ENCODE measurements at regions not wholly inside any gene's neighbourhood (a gene's known extent, or its start where the extent isn't known, plus 50 kb on each side); places are given as distances from the start of the nearest gene placed in this dataset.

DNA sequence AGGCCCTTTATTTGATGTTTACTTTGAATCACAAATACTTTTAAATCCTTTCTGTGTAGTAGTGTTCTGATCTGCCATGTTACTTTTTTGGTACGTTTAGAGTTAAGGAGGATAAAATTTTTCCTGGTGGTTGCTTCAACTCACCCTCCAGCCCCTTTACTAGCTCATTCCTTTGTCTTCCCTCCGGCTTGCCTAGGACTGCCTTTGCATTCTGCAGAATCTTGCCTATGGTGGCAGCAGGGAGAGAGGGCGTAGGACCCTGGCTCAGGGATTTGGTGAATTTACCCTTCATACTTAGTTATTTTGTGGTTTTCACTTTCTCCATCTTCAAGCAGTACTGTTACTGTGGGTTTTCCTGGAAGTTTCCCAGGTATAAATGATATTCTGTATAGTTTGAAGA lies 833.5 kb downstream of the XPNPEP1 start:
- DNase-seq (ENCODE audit: low spot score), result no peak
- TF ChIP-seq, protein P1, sequence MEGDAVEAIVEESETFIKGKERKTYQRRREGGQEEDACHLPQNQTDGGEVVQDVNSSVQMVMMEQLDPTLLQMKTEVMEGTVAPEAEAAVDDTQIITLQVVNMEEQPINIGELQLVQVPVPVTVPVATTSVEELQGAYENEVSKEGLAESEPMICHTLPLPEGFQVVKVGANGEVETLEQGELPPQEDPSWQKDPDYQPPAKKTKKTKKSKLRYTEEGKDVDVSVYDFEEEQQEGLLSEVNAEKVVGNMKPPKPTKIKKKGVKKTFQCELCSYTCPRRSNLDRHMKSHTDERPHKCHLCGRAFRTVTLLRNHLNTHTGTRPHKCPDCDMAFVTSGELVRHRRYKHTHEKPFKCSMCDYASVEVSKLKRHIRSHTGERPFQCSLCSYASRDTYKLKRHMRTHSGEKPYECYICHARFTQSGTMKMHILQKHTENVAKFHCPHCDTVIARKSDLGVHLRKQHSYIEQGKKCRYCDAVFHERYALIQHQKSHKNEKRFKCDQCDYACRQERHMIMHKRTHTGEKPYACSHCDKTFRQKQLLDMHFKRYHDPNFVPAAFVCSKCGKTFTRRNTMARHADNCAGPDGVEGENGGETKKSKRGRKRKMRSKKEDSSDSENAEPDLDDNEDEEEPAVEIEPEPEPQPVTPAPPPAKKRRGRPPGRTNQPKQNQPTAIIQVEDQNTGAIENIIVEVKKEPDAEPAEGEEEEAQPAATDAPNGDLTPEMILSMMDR (IDR thresholded peaks at IDR 0.05; ENCODE audit: extremely low read depth, missing control alignments), result no peak

DNA sequence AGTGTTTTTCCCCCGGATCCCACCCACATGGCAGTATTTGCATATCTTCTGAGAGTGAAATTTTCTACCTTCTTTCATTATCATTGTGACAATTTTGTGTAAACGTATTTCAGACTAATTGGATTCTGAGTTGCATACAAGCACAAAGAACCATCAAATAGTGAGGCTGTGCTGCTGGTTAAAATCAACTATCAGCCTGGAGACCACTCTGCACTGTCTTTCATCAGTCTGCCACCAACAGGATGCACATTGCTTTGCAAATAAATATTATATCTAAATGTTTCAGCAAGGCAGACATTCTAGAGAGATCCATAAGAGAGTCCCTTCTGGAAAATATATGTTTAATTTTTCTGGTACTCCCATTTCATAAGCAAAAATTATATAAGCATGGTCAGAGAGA lies 851.8 kb downstream of the XPNPEP1 start:
- TF ChIP-seq, protein P1 (IDR thresholded peaks at IDR 0.05; ENCODE audit: extremely low read depth, missing control alignments), result no peak
- no peak for DNase-seq (ENCODE audit: low spot score)

DNA sequence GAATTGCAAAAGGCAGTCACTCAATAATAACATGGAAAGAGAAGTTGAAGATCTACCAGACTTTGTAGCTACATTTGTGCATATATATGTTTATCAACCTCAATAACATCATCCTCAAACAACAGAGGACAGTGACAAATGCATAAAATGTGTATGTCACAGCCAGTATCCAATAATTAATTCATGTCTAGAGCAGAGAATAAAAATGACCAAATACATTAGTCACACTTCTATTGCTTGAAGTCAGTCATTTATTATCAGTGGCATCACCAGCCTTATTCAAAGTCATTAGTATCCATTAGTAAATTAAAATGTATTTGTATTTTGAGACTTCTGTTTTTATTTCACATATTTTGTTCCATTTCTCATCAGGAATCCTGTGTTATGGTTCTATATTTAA lies 852.8 kb downstream of the XPNPEP1 start:
- TF ChIP-seq, protein P1 (IDR thresholded peaks at IDR 0.05; ENCODE audit: extremely low read depth, missing control alignments), result no peak
- no peak for DNase-seq (ENCODE audit: low spot score)

DNA sequence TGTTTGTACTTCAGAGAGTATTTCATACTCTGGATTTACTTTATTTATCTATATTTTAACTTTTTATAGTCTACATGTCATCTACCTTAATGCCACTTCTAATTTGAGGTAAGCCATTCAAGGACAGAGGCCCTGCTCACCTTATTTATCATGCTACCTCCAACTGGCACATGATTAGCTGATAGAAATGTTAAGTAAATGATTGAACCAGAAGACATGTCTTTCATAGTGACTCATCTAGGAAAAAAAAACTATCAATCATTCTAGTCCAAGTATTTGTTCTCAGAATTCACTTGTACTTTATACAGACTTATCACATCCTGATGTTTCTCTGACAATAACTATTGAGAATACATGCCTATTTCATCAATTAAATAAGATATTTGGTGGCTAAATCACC lies 856.3 kb downstream of the XPNPEP1 start:
- TF ChIP-seq, protein P1 (IDR thresholded peaks at IDR 0.05; ENCODE audit: extremely low read depth, missing control alignments), result no peak
- DNase-seq (ENCODE audit: low spot score), result no peak

DNA sequence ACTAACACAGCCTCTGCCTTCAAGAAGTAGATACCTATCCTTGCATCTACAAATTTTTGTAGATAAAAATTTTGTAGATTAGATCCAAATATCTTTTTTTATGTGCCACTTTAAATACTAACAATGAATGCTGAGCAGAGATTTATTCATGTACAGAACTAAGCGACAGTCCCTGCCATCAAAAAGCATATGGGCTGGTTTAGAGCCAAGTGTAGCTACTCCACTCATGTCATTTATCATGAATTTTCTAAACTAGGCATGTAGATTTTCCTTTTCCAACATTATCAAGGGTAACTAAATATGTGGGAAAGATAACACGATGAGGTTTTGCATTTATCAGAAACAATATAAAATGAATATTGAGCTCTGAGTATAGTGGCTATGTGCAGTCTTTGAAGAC lies 857.5 kb downstream of the XPNPEP1 start:
- DNase-seq (ENCODE audit: low spot score), result no peak

DNA sequence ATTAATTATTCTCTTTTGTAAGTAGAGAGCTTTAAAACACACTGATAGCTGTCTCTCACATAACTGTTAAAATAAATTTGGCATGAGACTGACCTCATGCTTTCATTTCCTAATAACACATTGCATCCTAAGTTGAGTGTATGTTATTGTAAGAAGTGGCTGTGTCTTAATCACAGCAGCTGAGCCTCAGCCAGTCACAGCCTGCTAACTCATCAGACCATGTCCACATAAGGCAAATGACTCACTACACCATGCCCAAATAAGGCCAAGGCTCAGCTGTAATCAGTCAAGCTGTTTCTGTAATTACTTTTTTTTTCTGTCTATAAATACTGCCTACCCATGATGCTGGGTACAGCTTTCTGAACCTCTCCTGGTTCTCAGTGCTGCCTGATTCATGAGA lies 860.9 kb downstream of the XPNPEP1 start:
- TF ChIP-seq, protein P1 (IDR thresholded peaks at IDR 0.05; ENCODE audit: extremely low read depth, missing control alignments), result no peak
- no peak for DNase-seq (ENCODE audit: low spot score)

More for the DNA sequence above, 857.5 kb downstream of the XPNPEP1 start:
- TF ChIP-seq, protein P1 (IDR thresholded peaks at IDR 0.05; ENCODE audit: extremely low read depth, missing control alignments), result no peak

DNA sequence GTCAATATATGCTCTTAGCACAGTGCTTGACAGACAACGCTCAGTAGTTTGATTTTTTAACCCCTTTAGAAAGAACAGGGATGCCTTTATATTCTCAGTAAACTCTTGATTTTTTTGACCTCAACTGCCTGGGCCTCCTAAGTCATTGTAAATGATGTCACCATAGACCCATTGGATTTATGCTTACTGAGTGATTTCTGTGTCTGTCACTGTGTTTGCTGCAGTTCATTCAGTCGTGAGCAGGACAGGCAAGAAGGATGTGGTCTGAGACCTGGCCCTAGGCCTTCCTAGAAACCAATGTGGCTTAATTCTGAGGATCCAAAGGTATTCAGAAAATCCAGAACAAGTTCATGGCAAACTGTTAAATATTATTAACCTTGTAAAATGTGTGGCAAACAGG lies 868.1 kb downstream of the XPNPEP1 start:
- DNase-seq (ENCODE audit: low spot score), result no peak
- TF ChIP-seq, protein P1 (IDR thresholded peaks at IDR 0.05; ENCODE audit: extremely low read depth, missing control alignments), result no peak

Measured in GM20000 (cell line).